H9 (cell line): ENCODE measurements at regions not wholly inside any gene's neighbourhood (a gene's known extent, or its start where the extent isn't known, plus 50 kb on each side); places are given as distances from the start of the nearest gene placed in this dataset.
"Not testable (repeated sequence)": the region's sequence is repeated elsewhere in the genome, so short reads cannot be mapped to it uniquely, and the experiment has no call there.

ENCODE experiments used
- DNase-seq: peaks from one replicate; pipeline ENCODE4 v3.0.0-alpha.2; 2017
- H2AFZ ChIP-seq: one replicate; pipeline ENCODE4 v1.6.1; 2013; ENCODE audit warnings: mild to moderate bottlenecking, low read length, control low read depth, moderate library complexity
- H2AK5ac ChIP-seq: 2 replicates; pipeline ENCODE4 v1.6.1; 2013; ENCODE audit warnings: low read length, control low read depth, mixed read lengths; ENCODE audit not compliant: insufficient read length
- H2BK120ac ChIP-seq: one replicate; pipeline ENCODE4 v1.6.1; 2013; ENCODE audit warnings: low read depth, mild to moderate bottlenecking, low read length, control low read depth, inconsistent platforms; ENCODE audit not compliant: poor library complexity, severe bottlenecking
- H2BK12ac ChIP-seq: 2 replicates; pipeline ENCODE4 v1.6.1; 2013; ENCODE audit warnings: low read length, control low read depth, mixed read lengths, low read depth; ENCODE audit not compliant: insufficient read length
- H2BK15ac ChIP-seq: 2 replicates; pipeline ENCODE4 v1.6.1; 2013; ENCODE audit warnings: low read depth, low read length, control low read depth
- H2BK20ac ChIP-seq: one replicate; pipeline ENCODE4 v1.6.1; 2013; ENCODE audit warnings: low read depth, mild to moderate bottlenecking, low read length, control low read depth, inconsistent platforms; ENCODE audit not compliant: poor library complexity, severe bottlenecking
- H2BK5ac ChIP-seq: 2 replicates; pipeline ENCODE4 v1.6.1; 2013; ENCODE audit warnings: low read length, control low read depth, mixed read lengths; ENCODE audit not compliant: insufficient read length
- H3K14ac ChIP-seq: 2 replicates; pipeline ENCODE4 v1.6.1; 2013; ENCODE audit warnings: low read length, control low read depth; ENCODE audit not compliant: insufficient read depth
- H3K18ac ChIP-seq: 2 replicates; pipeline ENCODE4 v1.6.1; 2013; ENCODE audit warnings: low read depth, mild to moderate bottlenecking, mixed read lengths, low read length, control low read depth; ENCODE audit not compliant: insufficient read length
- H3K23ac ChIP-seq: 2 replicates; pipeline ENCODE4 v1.6.1; 2013; ENCODE audit warnings: low read length, control low read depth, mixed read lengths, low read depth; ENCODE audit not compliant: insufficient read length
- H3K23me2 ChIP-seq: 2 replicates; pipeline ENCODE4 v1.6.1; 2013; ENCODE audit warnings: low read depth, mild to moderate bottlenecking, mixed read lengths, low read length, control low read depth; ENCODE audit not compliant: insufficient read length, poor library complexity, severe bottlenecking
- H3K27ac ChIP-seq: 2 replicates; pipeline ENCODE4 v1.5.1; 2013; ENCODE audit warnings: low read length, control low read depth, mixed read lengths, low read depth; ENCODE audit not compliant: insufficient read length
- H3K27me3 ChIP-seq: 2 replicates; pipeline ENCODE4 v1.6.1; 2013; ENCODE audit warnings: low read length, control low read depth, inconsistent platforms; ENCODE audit not compliant: insufficient read depth
- H3K4ac ChIP-seq: 2 replicates; pipeline ENCODE4 v1.6.1; 2013; ENCODE audit warnings: low read depth, mild to moderate bottlenecking, control low read depth, inconsistent platforms, low read length, moderate library complexity
- H3K4me1 ChIP-seq: 2 replicates; pipeline ENCODE4 v1.6.1; 2013; ENCODE audit warnings: low read length, control low read depth, inconsistent platforms; ENCODE audit not compliant: insufficient read depth
- H3K4me2 ChIP-seq: 2 replicates; pipeline ENCODE4 v1.6.1; 2013; ENCODE audit warnings: low read length, control low read depth, mixed read lengths; ENCODE audit not compliant: insufficient read length, insufficient read depth
- H3K56ac ChIP-seq: 2 replicates; pipeline ENCODE4 v1.6.1; 2013; ENCODE audit warnings: low read depth, mild to moderate bottlenecking, mixed read lengths, low read length, control low read depth; ENCODE audit not compliant: insufficient read length
- H3K79me1 ChIP-seq: 2 replicates; pipeline ENCODE4 v1.6.1; 2013; ENCODE audit warnings: low read depth, mild to moderate bottlenecking, moderate library complexity, low read length, control low read depth, inconsistent platforms; ENCODE audit not compliant: insufficient read depth, poor library complexity, severe bottlenecking
- H3K79me2 ChIP-seq: 2 replicates; pipeline ENCODE4 v1.6.1; 2013; ENCODE audit warnings: low read length, control low read depth, inconsistent platforms; ENCODE audit not compliant: insufficient read depth
- H3K9ac ChIP-seq: 2 replicates; pipeline ENCODE4 v1.6.1; 2013; ENCODE audit warnings: low read length, control low read depth, mixed read lengths; ENCODE audit not compliant: insufficient read length; ENCODE audit errors: extremely low read depth
- H3K9me3 ChIP-seq: one replicate; pipeline ENCODE4 v1.6.1; 2013; ENCODE audit warnings: low read depth, low read length, inconsistent platforms; ENCODE audit not compliant: control insufficient read depth
- H3T11ph ChIP-seq: one replicate; pipeline ENCODE4 v1.6.1; 2013; ENCODE audit warnings: mild to moderate bottlenecking, low read length, control low read depth, inconsistent platforms
- H4K20me1 ChIP-seq: one replicate; pipeline ENCODE4 v1.6.1; 2013; ENCODE audit not compliant: control insufficient read depth, insufficient read length, insufficient read depth
- H4K5ac ChIP-seq: 2 replicates; pipeline ENCODE4 v1.6.1; 2013; ENCODE audit warnings: low read depth, mild to moderate bottlenecking, mixed read lengths, low read length, control low read depth; ENCODE audit not compliant: insufficient read length
- H4K8ac ChIP-seq: replicated peaks from 2 replicates; pipeline ENCODE4 v1.6.1; 2013; ENCODE audit warnings: low read length, control low read depth, mixed read lengths, low read depth; ENCODE audit not compliant: insufficient read length
- H4K91ac ChIP-seq: 2 replicates; pipeline ENCODE4 v1.6.1; 2013; ENCODE audit warnings: low read depth, mild to moderate bottlenecking, moderate library complexity, mixed read lengths, low read length, control low read depth; ENCODE audit not compliant: insufficient read length
- H3K27ac Mint-ChIP-seq, 3 experiments: 2 replicates in 2 of 3; 3 replicates in 1 of 3; pipeline ENCODE4 v1.8.0; 2020 to 2021; ENCODE audit warnings: mixed read lengths in 3 of 3, mild to moderate bottlenecking in 1 of 3, moderate library complexity in 1 of 3
- H3K27me3 Mint-ChIP-seq: 2 replicates; pipeline ENCODE4 v1.8.0; 2021; ENCODE audit warnings: low read depth, mild to moderate bottlenecking, moderate library complexity, mixed read lengths
- H3K36me3 Mint-ChIP-seq, 3 experiments: 2 replicates in 2 of 3; 3 replicates in 1 of 3; pipeline ENCODE4 v1.8.0; 2020 to 2021; ENCODE audit warnings: low read depth in 3 of 3, mixed read lengths in 3 of 3; ENCODE audit not compliant: insufficient read depth in 1 of 3
- H3K4me1 Mint-ChIP-seq, 2 experiments: 2 replicates each; pipeline ENCODE4 v1.8.0; 2020; ENCODE audit warnings: mixed read lengths in 2 of 2
- H3K4me3 Mint-ChIP-seq, 2 experiments: 2 replicates in 1 of 2; 3 replicates in 1 of 2; pipeline ENCODE4 v1.8.0; 2020 to 2021; ENCODE audit warnings: mild to moderate bottlenecking in 2 of 2, mixed read lengths in 2 of 2, moderate library complexity in 1 of 2
- H3K9me3 Mint-ChIP-seq, 2 experiments: 2 replicates in 1 of 2; 3 replicates in 1 of 2; pipeline ENCODE4 v1.8.0; 2020; ENCODE audit warnings: mild to moderate bottlenecking in 2 of 2, mixed read lengths in 2 of 2, moderate library complexity in 1 of 2
- WGBS: extraction: QIAGEN DNeasy Blood & Tissue Kit; methylation state at CpG from one replicate; pipeline ENCODE4 v1.1.7; 2013; ENCODE audit warnings: missing lambda C conversion rate, low lambda C conversion rate, mixed read lengths; ENCODE audit not compliant: insufficient read length; ENCODE audit errors: extremely low coverage; 5-methylcytosine and 5-hydroxymethylcytosine counted together
- TF ChIP-seq, protein P1 (sequence below): fragments of 200-600 bp; sonication (generic); conservative IDR thresholded peaks from 3 replicates; pipeline ENCODE4 v1.8.0; 2021; ENCODE audit warnings: antibody characterized with exemption, mild to moderate bottlenecking

DNA sequence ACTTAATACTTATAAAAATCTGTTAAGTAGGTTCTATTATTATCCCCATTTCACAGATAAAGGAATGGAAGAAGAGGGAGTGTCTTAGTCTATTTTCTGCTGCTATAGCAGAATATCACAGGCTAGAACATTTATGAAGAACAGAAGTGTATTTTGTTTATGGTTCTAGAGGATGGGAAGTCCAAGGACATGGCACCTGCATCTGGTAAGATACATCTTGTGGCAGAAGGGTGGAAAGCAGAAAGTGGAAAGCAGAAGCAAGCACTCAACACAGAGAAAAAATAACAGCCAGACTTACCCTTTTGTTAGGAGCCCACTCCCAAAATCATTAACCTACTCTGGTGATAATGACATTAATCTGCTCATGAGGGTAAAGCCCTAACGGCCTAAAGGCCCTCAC, 422.4 kb downstream of the NPIPA8 start:
- Histone ChIP-seq H3K79me1 (no peaks in the 10 kb centered on the region), H2BK20ac (no peak overlapping the region), H3K23me2 (no peaks in the 10 kb centered on the region), H2BK12ac (no peak overlapping the region), H3K4me2 (no peak overlapping the region), H3K9me3 (no peaks in the 10 kb centered on the region), H3K56ac (no peak overlapping the region), H2AK5ac (no peak overlapping the region), H4K8ac (no peak overlapping the region), H3K4me1 (no peaks in the 10 kb centered on the region), H4K5ac (no peak overlapping the region), H3K27me3 (no peaks in the 10 kb centered on the region), H3K18ac (no peak overlapping the region), H3K27ac (no peak overlapping the region), H3K79me2 (no peaks in the 10 kb centered on the region), H2BK15ac (no peak overlapping the region), H4K20me1 (no peaks in the 10 kb centered on the region), H3K14ac (no peak overlapping the region), H4K91ac (no peak overlapping the region), H2AFZ (no peak overlapping the region), H2BK5ac (no peak overlapping the region), H3K23ac (no peak overlapping the region), H3K9ac (no peak overlapping the region), H3T11ph (no peak overlapping the region), H2BK120ac (no peak overlapping the region), H3K4ac (no peak overlapping the region)
- no peaks in the 10 kb centered on the region for H3K4me1 Mint-ChIP-seq
- no CpG with 5 or more reads among the region's 1 CpG for WGBS
- TF ChIP-seq, protein P1, sequence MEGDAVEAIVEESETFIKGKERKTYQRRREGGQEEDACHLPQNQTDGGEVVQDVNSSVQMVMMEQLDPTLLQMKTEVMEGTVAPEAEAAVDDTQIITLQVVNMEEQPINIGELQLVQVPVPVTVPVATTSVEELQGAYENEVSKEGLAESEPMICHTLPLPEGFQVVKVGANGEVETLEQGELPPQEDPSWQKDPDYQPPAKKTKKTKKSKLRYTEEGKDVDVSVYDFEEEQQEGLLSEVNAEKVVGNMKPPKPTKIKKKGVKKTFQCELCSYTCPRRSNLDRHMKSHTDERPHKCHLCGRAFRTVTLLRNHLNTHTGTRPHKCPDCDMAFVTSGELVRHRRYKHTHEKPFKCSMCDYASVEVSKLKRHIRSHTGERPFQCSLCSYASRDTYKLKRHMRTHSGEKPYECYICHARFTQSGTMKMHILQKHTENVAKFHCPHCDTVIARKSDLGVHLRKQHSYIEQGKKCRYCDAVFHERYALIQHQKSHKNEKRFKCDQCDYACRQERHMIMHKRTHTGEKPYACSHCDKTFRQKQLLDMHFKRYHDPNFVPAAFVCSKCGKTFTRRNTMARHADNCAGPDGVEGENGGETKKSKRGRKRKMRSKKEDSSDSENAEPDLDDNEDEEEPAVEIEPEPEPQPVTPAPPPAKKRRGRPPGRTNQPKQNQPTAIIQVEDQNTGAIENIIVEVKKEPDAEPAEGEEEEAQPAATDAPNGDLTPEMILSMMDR: no peak
- peaks cover 2 to 25% (median 10%) of the 10 kb centered on the region in 3 experiments; a peak in 6 of 7 replicates for H3K36me3 Mint-ChIP-seq
- H3K27ac Mint-ChIP-seq: no peak overlapping the region
- H3K4me3 Mint-ChIP-seq: no peak overlapping the region
- no peak for DNase-seq
- peaks cover 33 to 38% of the 10 kb centered on the region in 2 experiments for H3K9me3 Mint-ChIP-seq
- H3K27me3 Mint-ChIP-seq: no peaks in the 10 kb centered on the region

DNA sequence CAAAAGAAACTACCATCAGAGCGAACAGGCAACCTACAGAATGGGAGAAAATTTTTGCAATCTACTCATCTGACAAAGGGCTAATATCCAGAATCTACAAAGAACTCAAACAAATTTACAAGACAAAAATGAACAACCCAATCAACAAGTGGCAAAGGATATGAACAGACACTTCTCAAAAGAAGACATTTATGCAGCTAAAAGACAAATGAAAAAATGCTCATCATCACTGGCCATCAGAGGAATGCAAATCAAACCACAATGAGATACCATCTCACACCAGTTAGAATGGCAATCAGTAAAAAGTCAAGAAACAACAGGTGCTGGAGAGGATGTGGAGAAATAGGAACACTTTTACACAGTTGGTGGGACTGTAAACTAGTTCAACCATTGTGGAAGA, 425.0 kb downstream of the NPIPA8 start:
- H3K4me2 ChIP-seq, H3K27ac ChIP-seq, H3K79me1 ChIP-seq, H3K27ac Mint-ChIP-seq, H3K4ac ChIP-seq, H2BK15ac ChIP-seq, H4K8ac ChIP-seq, H3K23ac ChIP-seq, H3K4me1 ChIP-seq, DNase-seq, H2BK120ac ChIP-seq, H3K9ac ChIP-seq, H3K56ac ChIP-seq, H3K4me3 Mint-ChIP-seq, H2BK5ac ChIP-seq, H4K20me1 ChIP-seq, H3K18ac ChIP-seq, H3K4me1 Mint-ChIP-seq, H3T11ph ChIP-seq, H3K9me3 ChIP-seq, H2AK5ac ChIP-seq, H4K91ac ChIP-seq, H3K27me3 Mint-ChIP-seq, H3K14ac ChIP-seq, H3K23me2 ChIP-seq, H2BK12ac ChIP-seq, H2AFZ ChIP-seq, H3K79me2 ChIP-seq, H3K27me3 ChIP-seq, H2BK20ac ChIP-seq, H4K5ac ChIP-seq: not testable (repeated sequence)
- Mint-ChIP-seq H3K9me3 (peaks cover 42% of the 10 kb centered on the region in 2 experiments), H3K36me3 (peaks cover 5 to 31% (median 12%) of the 10 kb centered on the region in 3 experiments; a peak in 5 of 7 replicates)
- no CpG with 5 or more reads among the region's 1 CpG for WGBS
